ENCODE measurements at regions not wholly inside any gene's neighbourhood (a gene's known extent, or its start where the extent isn't known, plus 50 kb on each side); places are given as distances from the start of the nearest gene placed in this dataset.
"Not testable (repeated sequence)": the region's sequence is repeated elsewhere in the genome, so short reads cannot be mapped to it uniquely, and the experiment has no call there.

- Histone ChIP-seq H4K20me1 (ENCODE audit: insufficient read depth, low read length) (no peaks in the 10 kb centered on the region), H3K27ac (ENCODE audit: low read length) (no peak overlapping the region), H3K4me1 (ENCODE audit: insufficient read depth, low read length) (no peaks in the 10 kb centered on the region), H3K79me2 (ENCODE audit: insufficient read depth, low read length) (no peaks in the 10 kb centered on the region), H3K4me2 (ENCODE audit: insufficient read depth, low read length) (no peak overlapping the region), H2AFZ (ENCODE audit: low read depth, low read length) (no peak overlapping the region), H3K27me3 (ENCODE audit: insufficient read depth, low read length, poor library complexity) (no peaks in the 10 kb centered on the region), H3K9me3 (ENCODE audit: insufficient read depth, low read length, severe bottlenecking) (no peaks in the 10 kb centered on the region), H3K9ac (ENCODE audit: low read depth, low read length) (no peak overlapping the region), H3K36me3 (ENCODE audit: insufficient read depth, low read length) (no peaks in the 10 kb centered on the region), H3K4me3 (ENCODE audit: low read depth in 1 of 2, low read length in 2 of 2) (no peak overlapping the region)
- DNase-seq: no peak
- TF ChIP-seq CTCF (IDR thresholded peaks at IDR 0.05; ENCODE audit: borderline replicate concordance, extremely low read depth, low read length, poor library complexity, severe bottlenecking) (no peak), EZH2 (IDR thresholded peaks at IDR 0.05; ENCODE audit: borderline replicate concordance, low read depth, low read length, severe bottlenecking) (no peak)
- no peak for ATAC-seq (ENCODE audit: insufficient read depth, low read depth)
Measured at GRCh38 chr14:51464411-51464810, 187.3 kb upstream of the FRMD6 start.

GRCh38 chr14:51465486-51465885, 186.2 kb upstream of the FRMD6 start:
- TF ChIP-seq CTCF (IDR thresholded peaks at IDR 0.05; ENCODE audit: borderline replicate concordance, extremely low read depth, low read length, poor library complexity, severe bottlenecking) (no peak), EZH2 (IDR thresholded peaks at IDR 0.05; ENCODE audit: borderline replicate concordance, low read depth, low read length, severe bottlenecking) (no peak)
- Histone ChIP-seq H3K4me3 (ENCODE audit: low read depth in 1 of 2, low read length in 2 of 2) (no peak overlapping the region), H3K9ac (ENCODE audit: low read depth, low read length) (no peak overlapping the region), H3K27ac (ENCODE audit: low read length) (no peak overlapping the region), H3K79me2 (ENCODE audit: insufficient read depth, low read length) (no peaks in the 10 kb centered on the region), H3K9me3 (ENCODE audit: insufficient read depth, low read length, severe bottlenecking) (no peaks in the 10 kb centered on the region), H4K20me1 (ENCODE audit: insufficient read depth, low read length) (no peaks in the 10 kb centered on the region), H3K4me2 (ENCODE audit: insufficient read depth, low read length) (no peak overlapping the region), H2AFZ (ENCODE audit: low read depth, low read length) (no peak overlapping the region), H3K4me1 (ENCODE audit: insufficient read depth, low read length) (no peaks in the 10 kb centered on the region), H3K36me3 (ENCODE audit: insufficient read depth, low read length) (no peaks in the 10 kb centered on the region), H3K27me3 (ENCODE audit: insufficient read depth, low read length, poor library complexity) (no peaks in the 10 kb centered on the region)
- DNase-seq (no peak), ATAC-seq (ENCODE audit: insufficient read depth, low read depth) (no peak)

GRCh38 chr14:51467392-51467791, 184.3 kb upstream of the FRMD6 start:
- not testable (repeated sequence) for H3K36me3 ChIP-seq (ENCODE audit: insufficient read depth, low read length); H3K4me2 ChIP-seq (ENCODE audit: insufficient read depth, low read length); H3K4me3 ChIP-seq (ENCODE audit: low read depth in 1 of 2, low read length in 2 of 2); H3K9me3 ChIP-seq (ENCODE audit: insufficient read depth, low read length, severe bottlenecking); H3K27ac ChIP-seq (ENCODE audit: low read length); H3K79me2 ChIP-seq (ENCODE audit: insufficient read depth, low read length); H4K20me1 ChIP-seq (ENCODE audit: insufficient read depth, low read length); H2AFZ ChIP-seq (ENCODE audit: low read depth, low read length); DNase-seq; H3K27me3 ChIP-seq (ENCODE audit: insufficient read depth, low read length, poor library complexity); H3K4me1 ChIP-seq (ENCODE audit: insufficient read depth, low read length); ATAC-seq (ENCODE audit: insufficient read depth, low read depth); H3K9ac ChIP-seq (ENCODE audit: low read depth, low read length)

- Histone ChIP-seq H3K4me2 (ENCODE audit: insufficient read depth, low read length) (no peak overlapping the region), H4K20me1 (ENCODE audit: insufficient read depth, low read length) (no peaks in the 10 kb centered on the region), H3K79me2 (ENCODE audit: insufficient read depth, low read length) (no peaks in the 10 kb centered on the region), H3K9ac (ENCODE audit: low read depth, low read length) (no peak overlapping the region), H2AFZ (ENCODE audit: low read depth, low read length) (no peak overlapping the region), H3K27ac (ENCODE audit: low read length) (no peak overlapping the region), H3K27me3 (ENCODE audit: insufficient read depth, low read length, poor library complexity) (no peaks in the 10 kb centered on the region), H3K36me3 (ENCODE audit: insufficient read depth, low read length) (no peaks in the 10 kb centered on the region), H3K4me3 (ENCODE audit: low read depth in 1 of 2, low read length in 2 of 2) (no peak overlapping the region), H3K9me3 (ENCODE audit: insufficient read depth, low read length, severe bottlenecking) (no peaks in the 10 kb centered on the region), H3K4me1 (ENCODE audit: insufficient read depth, low read length) (no peaks in the 10 kb centered on the region)
- no peak for DNase-seq
- ATAC-seq (ENCODE audit: insufficient read depth, low read depth): no peak
- TF ChIP-seq EZH2 (IDR thresholded peaks at IDR 0.05; ENCODE audit: borderline replicate concordance, low read depth, low read length, severe bottlenecking) (no peak), CTCF (IDR thresholded peaks at IDR 0.05; ENCODE audit: borderline replicate concordance, extremely low read depth, low read length, poor library complexity, severe bottlenecking) (no peak)
Measured at GRCh38 chr14:51468523-51468922, 183.2 kb upstream of the FRMD6 start.
